HG02678 (cell line): ENCODE measurements at regions not wholly inside any gene's neighbourhood (a gene's known extent, or its start where the extent isn't known, plus 50 kb on each side); places are given as distances from the start of the nearest gene placed in this dataset.
"Not testable (repeated sequence)": the region's sequence is repeated elsewhere in the genome, so short reads cannot be mapped to it uniquely, and the experiment has no call there.

ENCODE experiments used
- ATAC-seq: cut with Tn5 transposase; IDR thresholded peaks from one replicate; pipeline ENCODE4 v1.9.1; 2021; ENCODE audit warnings: mild to moderate bottlenecking, moderate library complexity; ENCODE audit not compliant: unreplicated experiment

- not testable (repeated sequence) for ATAC-seq
These were observed 83.6 kb upstream of the CALCR start for GRCh38 chr7:93658163-93658562.

DNA sequence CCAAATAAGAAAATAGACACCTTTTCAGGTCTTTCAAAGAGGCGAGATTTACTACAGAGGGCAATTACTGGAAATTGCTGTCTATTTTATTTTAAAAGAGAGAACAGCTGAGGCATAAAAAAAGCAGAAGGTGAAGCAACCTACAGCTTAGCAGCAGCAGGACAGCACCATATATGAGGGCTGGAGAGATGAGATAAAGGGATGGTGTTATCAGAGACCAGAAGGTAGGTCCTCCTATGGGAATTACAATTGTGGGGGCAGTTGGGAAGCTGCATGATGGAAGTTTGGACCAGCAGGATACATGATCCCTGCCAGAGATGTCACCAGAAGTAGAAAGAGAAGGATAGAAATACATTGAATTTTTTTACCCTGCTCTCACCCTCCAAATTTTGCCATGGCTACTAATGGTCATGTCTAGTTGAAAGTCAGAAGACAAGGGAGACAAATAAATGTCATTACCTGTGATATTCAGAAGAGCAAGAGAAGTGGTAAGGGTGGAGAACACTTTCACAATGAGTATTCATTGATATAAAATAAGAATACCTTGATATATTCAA, 77.2 kb upstream of the CALCR start:
- no peak for ATAC-seq

DNA sequence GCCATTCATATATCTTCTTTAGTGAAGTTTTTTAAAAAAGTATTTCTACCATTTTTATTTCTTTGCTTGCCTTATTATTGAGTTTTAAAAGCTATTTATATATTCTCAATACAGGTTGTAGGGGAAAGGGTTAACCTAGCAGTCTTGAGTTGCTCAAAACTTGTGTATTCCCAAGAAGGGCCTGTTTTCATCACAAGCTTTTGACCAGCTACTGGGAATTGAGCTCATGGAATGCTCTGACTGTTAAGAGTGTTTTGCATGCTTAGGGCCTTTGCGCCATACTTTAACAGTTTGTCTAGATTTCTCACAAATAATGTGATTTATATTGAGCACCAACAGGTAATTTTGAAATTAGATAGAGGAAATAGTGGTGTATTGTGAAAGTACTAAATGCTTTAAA, 72.0 kb upstream of the CALCR start:
- no peak for ATAC-seq

GRCh38 chr7:93636276-93636675, 61.8 kb upstream of the CALCR start:
- ATAC-seq: no peak

DNA sequence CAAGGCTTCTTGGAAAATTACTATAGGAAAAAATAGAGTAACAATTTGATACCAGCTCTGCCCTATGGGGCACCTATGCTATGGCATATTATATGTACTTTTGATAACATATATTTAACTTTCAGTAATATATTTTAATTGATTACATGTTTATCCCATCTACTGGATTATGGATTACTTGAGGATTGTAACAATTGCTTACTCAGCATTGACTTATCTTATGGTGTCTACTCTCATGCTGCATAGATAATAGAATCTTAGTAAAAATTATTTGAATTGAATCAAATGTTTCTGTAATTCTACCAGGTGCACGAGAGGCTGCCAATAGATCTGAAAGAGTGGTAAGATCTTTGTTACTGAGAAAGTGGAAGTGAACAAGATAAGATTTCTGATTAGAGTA, 57.8 kb upstream of the CALCR start:
- no peak for ATAC-seq

- ATAC-seq: no peak
These were observed 54.8 kb upstream of the CALCR start for GRCh38 chr7:93629291-93629801.

- ATAC-seq: no peak
These were observed 52.3 kb upstream of the CALCR start for GRCh38 chr7:93626869-93627268.
